ENCODE measurements at regions not wholly inside any gene's neighbourhood (a gene's known extent, or its start where the extent isn't known, plus 50 kb on each side); places are given as distances from the start of the nearest gene placed in this dataset.

DNA sequence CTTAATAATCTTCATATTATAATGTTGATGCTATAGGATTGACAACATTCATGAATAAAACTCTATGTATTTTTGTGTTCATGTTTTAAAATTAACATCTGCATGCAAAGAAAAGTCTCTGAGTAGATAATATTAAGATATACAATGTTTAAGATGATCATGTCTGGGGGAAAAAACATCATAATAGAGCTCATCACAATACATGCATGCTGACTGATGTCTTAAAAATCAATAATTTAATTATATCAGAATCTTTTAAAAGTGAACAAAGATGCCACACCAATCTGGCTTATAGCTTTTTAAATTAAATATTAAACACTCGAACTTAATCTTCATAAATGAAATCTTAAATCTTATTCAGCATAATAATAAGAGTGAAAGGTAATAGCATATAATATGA, 933.9 kb upstream of the MIR17HG start (continued):
- no peak for TF ChIP-seq MGA (IDR thresholded peaks at IDR 0.05)
- peak in 1 of 2 experiments; percentile 19 for TF ChIP-seq NCOA2 (IDR thresholded peaks at IDR 0.05; ENCODE audit: partially characterized antibody in 2 of 2)
- no peak for TF ChIP-seq CBX8 (IDR thresholded peaks at IDR 0.05; ENCODE audit: borderline replicate concordance, extremely low read depth, low read depth, low read length, poor library complexity, severe bottlenecking)
- TF ChIP-seq, protein P1, sequence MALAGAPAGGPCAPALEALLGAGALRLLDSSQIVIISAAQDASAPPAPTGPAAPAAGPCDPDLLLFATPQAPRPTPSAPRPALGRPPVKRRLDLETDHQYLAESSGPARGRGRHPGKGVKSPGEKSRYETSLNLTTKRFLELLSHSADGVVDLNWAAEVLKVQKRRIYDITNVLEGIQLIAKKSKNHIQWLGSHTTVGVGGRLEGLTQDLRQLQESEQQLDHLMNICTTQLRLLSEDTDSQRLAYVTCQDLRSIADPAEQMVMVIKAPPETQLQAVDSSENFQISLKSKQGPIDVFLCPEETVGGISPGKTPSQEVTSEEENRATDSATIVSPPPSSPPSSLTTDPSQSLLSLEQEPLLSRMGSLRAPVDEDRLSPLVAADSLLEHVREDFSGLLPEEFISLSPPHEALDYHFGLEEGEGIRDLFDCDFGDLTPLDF (CRISPR knock-in tag; IDR thresholded peaks at IDR 0.05), result no peak
- TF ChIP-seq TFAM (CRISPR knock-in tag; conservative IDR thresholded peaks at IDR 0.05), result peak; percentile 92; the same call in 1 of the 2 replicates

Measured in K562 (cell line).